ENCODE measurements at regions not wholly inside any gene's neighbourhood (a gene's known extent, or its start where the extent isn't known, plus 50 kb on each side); places are given as distances from the start of the nearest gene placed in this dataset.

DNA sequence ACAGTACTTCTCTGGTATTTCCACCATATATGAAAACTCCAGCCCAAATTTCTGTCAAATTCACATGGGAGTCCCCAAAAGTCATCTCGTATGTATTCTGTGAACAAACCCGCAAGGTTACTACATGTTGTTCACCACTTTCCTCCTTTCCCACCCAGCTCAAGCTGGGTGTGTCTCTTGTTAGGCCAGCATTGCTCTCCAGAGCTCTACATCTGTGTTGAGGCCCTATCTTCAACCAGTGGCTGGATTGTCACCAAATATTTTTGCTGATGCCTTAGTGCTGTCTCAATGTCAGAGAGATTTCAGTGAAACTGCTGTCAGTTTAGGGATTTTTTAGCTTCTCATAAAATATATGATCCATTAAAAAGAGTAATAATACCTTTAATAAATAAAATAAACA lies 230.9 kb downstream of the BTG1 start:
- no peak for DNase-seq

DNA sequence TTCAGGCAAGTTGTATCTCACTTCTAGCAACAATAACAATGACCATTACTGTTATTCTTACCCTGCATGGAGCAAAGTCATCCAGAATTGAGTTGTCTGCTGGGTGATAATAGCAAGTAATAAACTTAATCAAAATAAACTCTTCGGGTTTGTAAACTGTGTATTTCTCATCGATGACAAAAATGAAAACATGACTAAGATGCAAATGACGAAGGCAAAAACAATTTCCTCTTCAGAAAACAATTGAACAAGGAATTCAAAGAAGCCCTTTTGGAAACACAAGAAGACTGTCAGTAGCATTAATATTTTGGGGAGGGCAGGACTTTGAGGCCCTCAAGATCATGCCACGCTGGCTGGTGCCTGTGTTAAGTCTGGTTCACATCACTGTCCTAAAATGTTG lies 232.0 kb downstream of the BTG1 start:
- no peak for DNase-seq

GRCh38 chr12:91913124-91913523 lies 232.5 kb downstream of the BTG1 start:
- no peak for DNase-seq

DNA sequence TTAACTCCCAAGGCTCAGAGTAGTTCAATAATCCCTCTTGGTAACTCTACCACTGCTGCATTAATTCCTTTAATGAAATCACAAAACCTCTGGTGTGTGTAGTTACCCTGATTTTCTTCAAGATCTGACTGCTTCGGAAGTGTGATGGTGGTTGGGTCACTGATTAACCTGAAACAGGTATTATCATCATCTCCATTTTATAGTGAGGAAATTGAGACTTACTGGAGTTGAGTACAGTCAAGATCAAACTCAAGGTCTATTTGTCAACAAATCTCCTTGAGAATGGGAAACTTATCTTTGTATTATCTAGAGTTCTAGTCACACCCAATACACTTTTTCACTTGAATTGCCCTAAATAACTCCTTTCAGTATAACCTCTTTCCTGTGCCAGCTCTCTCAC lies 233.5 kb downstream of the BTG1 start:
- no peak for DNase-seq

- DNase-seq: no peak
These were observed 234.7 kb downstream of the BTG1 start for GRCh38 chr12:91910871-91911388.

DNA sequence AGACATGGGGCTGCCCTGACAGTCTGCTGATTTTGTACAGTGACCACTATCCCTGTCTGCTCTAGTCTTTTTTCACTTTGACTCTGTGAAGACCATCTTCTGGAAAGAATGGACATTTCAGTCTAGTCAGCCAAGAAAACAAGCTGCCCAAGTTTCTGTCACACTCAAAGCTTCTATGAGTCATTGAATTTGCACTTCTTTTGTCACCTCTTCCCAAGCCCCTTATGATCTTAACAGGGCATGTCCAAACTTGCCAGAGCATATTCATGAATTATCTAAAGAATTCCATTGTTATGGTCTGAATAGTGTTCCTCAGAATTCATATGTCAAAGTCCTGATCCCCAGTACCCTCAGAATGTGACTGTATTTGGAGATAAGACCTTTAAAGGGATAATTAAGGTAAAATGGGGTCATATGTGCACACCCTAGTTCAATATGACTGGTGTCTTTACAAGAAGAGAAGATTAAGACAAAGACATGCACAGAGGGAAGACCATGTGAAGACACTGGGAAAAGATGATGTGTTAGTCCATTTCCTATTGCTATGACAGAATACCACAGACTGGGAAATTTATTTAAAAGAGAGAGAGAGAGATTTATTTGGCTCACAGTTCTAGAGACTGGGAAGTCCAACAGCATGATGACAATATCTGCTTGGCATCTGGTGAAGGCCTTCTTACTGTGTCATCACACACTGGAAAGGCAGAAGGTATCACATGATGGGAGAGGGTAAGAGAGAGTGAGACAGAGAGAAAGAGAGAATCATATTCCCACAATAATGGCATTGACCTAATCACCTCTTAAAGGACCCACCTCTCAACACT lies 242.6 kb downstream of the BTG1 start:
- no peak for DNase-seq

DNA sequence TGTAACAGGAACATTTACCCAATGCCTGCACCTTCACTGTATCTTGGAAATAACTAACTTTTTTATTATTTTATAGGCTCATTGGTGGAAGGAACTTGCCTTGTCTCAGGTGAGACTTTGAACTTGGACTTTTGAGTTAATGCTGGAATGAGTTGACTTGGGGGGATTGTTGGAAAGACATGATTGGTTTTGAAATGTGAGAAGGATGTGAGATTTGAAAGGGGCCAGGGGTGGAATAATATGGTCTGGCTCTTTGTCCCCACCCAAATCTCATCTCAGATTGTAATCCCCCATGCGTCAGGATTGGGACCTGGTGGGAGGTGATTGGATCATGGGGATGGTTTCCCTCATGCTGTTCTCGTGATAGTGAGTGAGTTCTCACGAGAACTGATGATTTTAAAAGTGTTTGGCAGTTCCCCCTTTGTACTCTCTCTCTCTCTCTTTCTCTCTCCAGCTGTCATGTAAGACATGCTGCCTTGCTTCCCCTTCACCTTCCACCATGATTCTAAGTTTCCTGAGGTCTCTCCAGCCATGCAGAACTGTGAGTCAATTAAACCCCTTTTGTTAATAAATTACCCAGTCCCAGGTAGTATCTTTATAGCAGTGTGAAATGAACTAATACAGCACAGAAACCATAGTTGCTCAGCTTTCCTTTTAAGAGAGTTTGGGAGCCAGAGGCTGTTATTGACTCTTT lies 244.1 kb downstream of the BTG1 start:
- DNase-seq: no peak

- no peak for DNase-seq
These were observed 244.7 kb downstream of the BTG1 start for GRCh38 chr12:91900971-91901370.

- DNase-seq: no peak
These were observed 246.6 kb downstream of the BTG1 start for GRCh38 chr12:91899056-91899455.

GRCh38 chr12:91897025-91897515 lies 248.6 kb downstream of the BTG1 start:
- no peak for DNase-seq

GRCh38 chr12:91896286-91897024 lies 249.2 kb downstream of the BTG1 start:
- no peak for DNase-seq

DNA sequence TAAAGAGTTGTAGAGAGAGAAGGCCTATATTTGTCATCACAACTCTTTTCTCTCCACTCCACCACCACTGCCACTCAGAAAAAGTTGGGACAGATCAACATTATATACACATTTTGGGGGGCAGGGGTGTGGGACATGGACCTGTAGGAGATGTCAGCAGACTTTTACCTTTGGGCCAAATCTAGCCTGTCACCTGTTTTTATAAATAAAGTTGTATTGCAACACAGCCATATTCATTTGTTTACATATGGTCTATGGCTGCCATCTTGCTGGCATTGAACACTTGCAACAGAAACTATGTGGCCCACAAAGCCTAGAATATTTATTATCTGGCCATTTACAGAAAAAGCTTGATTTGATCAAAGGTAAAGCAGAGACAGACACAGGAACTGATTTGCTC lies 250.7 kb downstream of the BTG1 start:
- no peak for DNase-seq

GRCh38 chr12:91893476-91893875 lies 252.2 kb downstream of the BTG1 start:
- DNase-seq: no peak

GRCh38 chr12:91892081-91892855 lies 253.4 kb downstream of the BTG1 start:
- DNase-seq: no peak

GRCh38 chr12:91890742-91891141 lies 254.9 kb downstream of the BTG1 start:
- DNase-seq: no peak

DNA sequence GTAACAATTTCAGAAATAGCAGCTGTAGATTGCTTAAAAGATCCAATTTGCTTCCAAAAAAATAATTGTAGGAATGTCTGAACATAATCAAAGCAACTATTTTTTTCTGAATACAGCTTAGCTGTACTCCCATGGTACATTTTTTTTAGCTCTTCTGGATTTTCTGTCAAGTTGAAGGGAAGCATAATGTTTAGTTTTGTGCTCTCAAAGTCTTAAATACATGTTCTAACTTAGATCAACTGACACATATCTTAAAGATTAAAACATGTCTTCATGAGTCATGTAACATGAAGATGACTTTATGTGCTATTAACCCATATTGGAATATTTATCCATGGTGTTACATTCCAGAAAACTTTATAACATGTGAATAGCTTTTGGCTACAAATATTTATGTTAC lies 255.7 kb downstream of the BTG1 start:
- DNase-seq: no peak

DNA sequence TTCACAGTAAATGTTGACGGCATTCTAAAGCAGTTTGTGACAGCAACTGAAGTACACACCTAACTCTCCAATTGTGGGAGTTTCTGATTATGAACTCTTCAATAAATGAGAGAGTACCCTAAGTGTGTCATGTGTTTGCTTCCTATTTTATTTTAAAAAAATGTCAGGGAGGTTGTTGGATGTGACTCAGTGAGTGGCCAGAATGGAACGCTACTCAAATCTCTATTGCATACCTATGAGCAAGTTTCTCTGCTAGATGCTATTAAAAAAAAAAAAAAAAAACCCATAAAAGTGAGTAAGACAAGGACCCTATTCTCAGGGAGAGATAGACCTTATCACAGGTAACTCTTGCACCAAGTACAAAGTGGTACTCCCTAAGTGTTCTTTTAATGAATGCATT lies 256.6 kb downstream of the BTG1 start:
- no peak for DNase-seq

- no peak for DNase-seq
These were observed 257.7 kb downstream of the BTG1 start for GRCh38 chr12:91887957-91888356.

DNA sequence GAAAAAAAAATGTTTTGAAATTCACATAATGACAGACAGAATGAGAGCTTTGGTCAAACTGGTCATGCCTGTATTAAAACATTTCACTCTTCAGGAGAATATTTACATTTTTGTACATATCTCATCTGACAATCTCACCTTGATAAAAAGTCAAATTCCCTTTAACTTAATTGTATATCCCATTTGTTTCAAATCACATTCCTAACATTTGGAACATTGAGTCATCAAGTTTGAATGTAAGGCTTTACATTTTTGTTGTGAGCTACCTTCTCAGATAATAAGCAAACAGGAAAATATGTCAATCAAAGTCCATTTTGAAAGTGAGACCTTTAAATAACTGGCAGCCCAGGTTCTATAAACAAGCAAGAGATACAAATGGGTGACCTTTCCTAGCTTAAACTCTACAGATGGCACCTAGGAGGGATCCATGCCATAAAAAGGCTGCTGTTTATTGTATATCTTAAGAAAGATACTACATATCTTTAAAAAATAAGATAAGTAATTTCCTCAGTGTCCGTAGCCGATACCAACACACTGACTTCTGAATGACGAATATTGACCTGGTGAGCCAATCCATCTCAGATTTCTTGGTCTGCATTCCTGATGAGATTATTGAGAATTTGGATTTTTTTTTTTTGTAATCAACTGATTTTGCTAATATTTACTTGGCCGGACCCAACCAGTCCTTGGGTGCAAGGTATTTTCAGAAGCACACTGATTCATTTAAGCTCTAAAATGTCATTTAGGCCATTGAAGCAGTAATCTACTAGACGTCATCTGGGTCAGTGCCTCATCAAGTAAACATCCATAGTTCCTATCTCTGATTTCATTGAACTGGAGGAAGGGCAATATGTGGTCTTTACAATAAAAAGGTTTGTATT lies 259.6 kb downstream of the BTG1 start:
- DNase-seq: no peak

GRCh38 chr12:91884230-91884629 lies 261.4 kb downstream of the BTG1 start:
- no peak for DNase-seq

GRCh38 chr12:91883811-91884210 lies 261.8 kb downstream of the BTG1 start:
- DNase-seq: no peak

DNA sequence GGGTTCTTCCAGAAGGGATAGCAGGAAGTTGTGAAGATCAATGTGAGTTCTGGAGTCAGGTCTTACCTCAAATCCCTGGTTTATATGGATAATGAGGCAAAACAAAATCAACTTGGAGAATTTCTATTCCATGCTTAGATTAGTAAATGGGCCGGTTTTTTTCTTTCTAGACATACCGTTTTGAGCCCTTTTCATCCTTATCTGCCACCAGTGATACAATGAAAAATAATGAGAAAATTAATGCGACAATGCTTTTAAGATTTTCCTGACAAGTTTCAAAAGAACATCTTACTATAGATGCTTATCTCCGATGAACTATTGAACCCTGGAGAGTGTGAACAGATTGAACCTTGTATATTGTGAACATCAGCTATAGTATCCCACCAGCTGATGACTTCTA lies 262.7 kb downstream of the BTG1 start:
- no peak for DNase-seq

Data from AML-193 (cell line).